ENCODE measurements at regions not wholly inside any gene's neighbourhood (a gene's known extent, or its start where the extent isn't known, plus 50 kb on each side); places are given as distances from the start of the nearest gene placed in this dataset.

DNA sequence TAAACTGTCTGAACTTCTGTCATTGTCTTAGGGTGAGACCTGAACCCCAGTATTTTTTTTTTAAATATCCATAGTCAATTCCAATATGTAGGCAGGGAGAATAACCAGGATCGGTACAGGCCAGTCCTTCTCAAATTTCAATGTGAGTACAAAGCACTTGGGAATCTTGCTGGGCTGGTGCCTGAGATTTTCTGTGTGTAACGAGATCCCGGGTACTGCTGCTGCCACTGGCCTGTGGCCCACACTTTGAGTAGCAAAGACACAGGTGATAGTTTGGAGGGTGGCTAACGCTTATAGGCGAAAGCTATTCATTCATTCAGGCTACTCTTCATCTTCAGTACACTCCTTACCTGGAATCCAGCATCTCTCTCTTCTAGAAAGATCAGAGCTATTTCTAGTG is 923.6 kb upstream of the TENM3 start:
- Mint-ChIP-seq H3K4me3 (ENCODE audit: low read depth) (no peak overlapping the region), H3K27me3 (no peaks in the 10 kb centered on the region), H3K27ac (no peak overlapping the region), H3K4me1 (ENCODE audit: low read depth) (peaks cover 8% of the 10 kb centered on the region), H3K9me3 (ENCODE audit: low read depth) (peaks cover 2% of the 10 kb centered on the region), H3K36me3 (ENCODE audit: insufficient read depth) (no peaks in the 10 kb centered on the region)
- TF ChIP-seq, protein P1, sequence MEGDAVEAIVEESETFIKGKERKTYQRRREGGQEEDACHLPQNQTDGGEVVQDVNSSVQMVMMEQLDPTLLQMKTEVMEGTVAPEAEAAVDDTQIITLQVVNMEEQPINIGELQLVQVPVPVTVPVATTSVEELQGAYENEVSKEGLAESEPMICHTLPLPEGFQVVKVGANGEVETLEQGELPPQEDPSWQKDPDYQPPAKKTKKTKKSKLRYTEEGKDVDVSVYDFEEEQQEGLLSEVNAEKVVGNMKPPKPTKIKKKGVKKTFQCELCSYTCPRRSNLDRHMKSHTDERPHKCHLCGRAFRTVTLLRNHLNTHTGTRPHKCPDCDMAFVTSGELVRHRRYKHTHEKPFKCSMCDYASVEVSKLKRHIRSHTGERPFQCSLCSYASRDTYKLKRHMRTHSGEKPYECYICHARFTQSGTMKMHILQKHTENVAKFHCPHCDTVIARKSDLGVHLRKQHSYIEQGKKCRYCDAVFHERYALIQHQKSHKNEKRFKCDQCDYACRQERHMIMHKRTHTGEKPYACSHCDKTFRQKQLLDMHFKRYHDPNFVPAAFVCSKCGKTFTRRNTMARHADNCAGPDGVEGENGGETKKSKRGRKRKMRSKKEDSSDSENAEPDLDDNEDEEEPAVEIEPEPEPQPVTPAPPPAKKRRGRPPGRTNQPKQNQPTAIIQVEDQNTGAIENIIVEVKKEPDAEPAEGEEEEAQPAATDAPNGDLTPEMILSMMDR (IDR thresholded peaks at IDR 0.05; ENCODE audit: unreplicated experiment) = no peak
- DNase-seq (ENCODE audit: low spot score, unreplicated experiment) = no peak

DNA sequence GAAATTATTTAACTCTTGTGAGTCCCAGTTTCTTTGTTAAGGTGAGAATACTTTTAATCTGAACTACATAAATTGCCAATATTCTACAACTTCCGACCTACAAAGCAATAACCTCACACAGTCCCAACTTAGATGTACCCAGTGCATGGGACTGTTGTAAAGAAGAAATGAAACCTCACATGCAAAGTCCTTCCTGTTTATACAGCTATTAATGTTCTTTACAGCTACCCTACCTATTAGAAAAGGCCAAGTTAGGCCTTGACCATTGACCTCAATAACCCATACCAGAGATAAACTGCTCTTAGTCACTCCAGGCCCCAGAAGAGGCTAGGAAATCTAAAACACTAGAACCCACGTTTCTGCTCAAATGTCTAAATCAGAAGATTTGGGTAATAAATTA is 920.1 kb upstream of the TENM3 start:
- DNase-seq (ENCODE audit: low spot score, unreplicated experiment) = no peak
- Mint-ChIP-seq H3K4me1 (ENCODE audit: low read depth) (peaks cover 8% of the 10 kb centered on the region), H3K27ac (no peak overlapping the region), H3K9me3 (ENCODE audit: low read depth) (no peaks in the 10 kb centered on the region), H3K36me3 (ENCODE audit: insufficient read depth) (no peaks in the 10 kb centered on the region), H3K4me3 (ENCODE audit: low read depth) (no peak overlapping the region), H3K27me3 (peaks cover 3% of the 10 kb centered on the region)
- TF ChIP-seq, protein P1 (IDR thresholded peaks at IDR 0.05; ENCODE audit: unreplicated experiment) = no peak

DNA sequence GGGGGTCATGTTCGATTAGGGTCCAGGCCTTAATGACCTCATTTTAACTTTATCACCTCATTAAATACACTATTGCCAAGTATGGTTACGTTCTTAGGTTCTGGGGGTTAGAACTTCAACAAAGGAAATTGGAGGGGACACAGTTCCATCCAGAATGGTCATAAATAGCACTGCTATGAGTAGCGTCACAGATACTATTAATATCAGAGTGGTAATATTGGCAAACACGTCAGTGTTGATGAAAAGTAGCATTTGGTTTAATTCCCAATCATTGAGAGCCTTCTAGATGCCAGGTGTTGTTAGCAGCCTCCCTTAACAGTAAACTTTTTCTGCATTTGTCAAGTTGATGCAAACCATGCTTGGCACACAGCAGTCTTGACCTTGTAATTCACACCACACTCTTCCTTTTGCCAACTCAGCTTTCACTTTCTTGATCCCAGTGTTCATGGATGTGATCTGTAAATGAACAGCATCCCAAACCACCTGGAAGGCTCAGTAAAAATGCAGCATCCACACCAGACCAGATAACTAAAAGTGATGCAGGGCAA is 912.5 kb upstream of the TENM3 start:
- Mint-ChIP-seq H3K36me3 (ENCODE audit: insufficient read depth) (no peaks in the 10 kb centered on the region), H3K27ac (peak overlapping the region; percentile 46), H3K4me1 (ENCODE audit: low read depth) (peaks cover 7% of the 10 kb centered on the region), H3K4me3 (ENCODE audit: low read depth) (no peak overlapping the region), H3K9me3 (ENCODE audit: low read depth) (no peaks in the 10 kb centered on the region), H3K27me3 (peaks cover 6% of the 10 kb centered on the region)
- TF ChIP-seq, protein P1 (IDR thresholded peaks at IDR 0.05; ENCODE audit: unreplicated experiment) = no peak
- DNase-seq (ENCODE audit: low spot score, unreplicated experiment) = no peak

DNA sequence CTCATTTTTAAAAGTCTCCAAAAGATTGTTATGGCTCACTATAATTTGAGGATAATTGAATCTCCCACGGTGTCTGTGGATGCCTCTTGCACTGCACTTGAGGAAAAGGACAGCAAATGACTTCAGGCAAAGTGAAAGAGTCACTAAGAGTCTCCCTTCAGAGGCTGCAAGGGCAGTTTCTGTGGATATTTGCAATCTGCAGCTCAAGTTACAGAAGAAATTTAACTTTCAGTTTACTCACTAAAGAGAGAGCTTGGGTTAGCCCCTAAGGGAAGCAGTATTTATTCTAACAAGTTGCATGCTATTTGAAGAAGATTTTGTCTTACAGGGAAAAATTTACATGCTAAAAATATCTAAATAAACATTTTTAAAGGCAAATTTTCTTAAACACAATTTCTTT is 912.0 kb upstream of the TENM3 start:
- Mint-ChIP-seq H3K27ac (no peak overlapping the region), H3K36me3 (ENCODE audit: insufficient read depth) (no peaks in the 10 kb centered on the region), H3K27me3 (peaks cover 6% of the 10 kb centered on the region), H3K9me3 (ENCODE audit: low read depth) (no peaks in the 10 kb centered on the region), H3K4me3 (ENCODE audit: low read depth) (no peak overlapping the region), H3K4me1 (ENCODE audit: low read depth) (peaks cover 7% of the 10 kb centered on the region)
- TF ChIP-seq, protein P1 (IDR thresholded peaks at IDR 0.05; ENCODE audit: unreplicated experiment) = no peak
- DNase-seq (ENCODE audit: low spot score, unreplicated experiment) = no peak

DNA sequence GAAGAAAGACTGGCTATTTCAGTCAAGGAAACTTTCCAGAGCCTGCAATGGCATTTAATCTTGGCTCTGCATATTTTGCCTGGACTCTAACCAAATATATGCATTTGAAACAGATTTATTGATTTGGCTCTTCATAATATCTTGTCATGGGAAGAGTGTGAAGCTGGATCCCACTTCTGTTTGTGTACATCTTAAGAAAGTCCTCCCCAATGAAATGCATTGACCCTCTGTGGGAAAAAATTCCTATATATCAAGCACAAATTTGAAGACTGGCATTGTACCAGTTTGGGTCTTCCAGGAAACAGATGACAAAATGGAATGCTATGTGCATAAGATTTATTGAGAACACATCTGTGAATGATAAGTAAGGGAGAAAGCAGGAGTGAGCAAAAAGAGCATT is 897.3 kb upstream of the TENM3 start:
- peaks cover 5% of the 10 kb centered on the region for H3K9me3 Mint-ChIP-seq (ENCODE audit: low read depth)
- H3K27me3 Mint-ChIP-seq = peaks cover 8% of the 10 kb centered on the region
- no peak for DNase-seq (ENCODE audit: low spot score, unreplicated experiment)
- TF ChIP-seq, protein P1 (IDR thresholded peaks at IDR 0.05; ENCODE audit: unreplicated experiment) = no peak
- no peaks in the 10 kb centered on the region for H3K36me3 Mint-ChIP-seq (ENCODE audit: insufficient read depth)
- no peak overlapping the region for H3K4me3 Mint-ChIP-seq (ENCODE audit: low read depth)
- peaks cover 1% of the 10 kb centered on the region for H3K4me1 Mint-ChIP-seq (ENCODE audit: low read depth)
- H3K27ac Mint-ChIP-seq = no peak overlapping the region
